ENCODE measurements at regions not wholly inside any gene's neighbourhood (a gene's known extent, or its start where the extent isn't known, plus 50 kb on each side); places are given as distances from the start of the nearest gene placed in this dataset.
"Not testable (repeated sequence)": the region's sequence is repeated elsewhere in the genome, so short reads cannot be mapped to it uniquely, and the experiment has no call there.

DNA sequence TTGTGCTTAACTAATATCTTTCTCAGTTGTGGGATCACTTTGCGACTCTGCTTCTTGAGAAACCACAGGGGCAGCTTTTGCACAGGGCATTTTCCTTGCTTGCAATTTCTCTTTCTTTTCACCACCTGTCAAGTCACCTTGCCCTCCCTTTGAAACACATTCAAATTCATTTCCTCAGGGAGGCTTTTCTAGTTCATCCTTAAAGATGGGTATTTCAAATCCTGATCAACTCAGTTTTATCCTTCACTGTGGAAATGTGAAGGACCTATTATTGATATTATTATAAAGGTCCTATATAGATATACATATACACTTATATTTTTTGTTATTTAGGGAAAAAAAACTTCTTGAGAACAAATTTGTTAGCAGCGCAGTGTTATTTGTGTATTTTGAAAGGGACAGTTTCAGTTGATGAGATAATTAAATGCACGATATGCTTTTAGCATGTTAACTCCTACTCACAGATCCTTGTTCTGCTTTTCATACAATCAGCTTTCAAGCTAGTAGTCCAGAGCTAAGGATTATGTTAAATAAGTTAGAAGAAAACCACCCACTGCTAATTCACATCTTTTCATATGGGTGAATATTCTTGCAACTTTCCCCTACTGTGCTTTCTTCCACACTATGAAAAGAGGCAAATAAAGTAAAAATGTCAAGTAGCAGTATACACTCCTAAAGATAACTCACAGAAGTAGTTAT lies 501.4 kb upstream of the RGS6 start:
- DNase-seq (ENCODE audit: low read depth in 2 of 2): no peak

DNA sequence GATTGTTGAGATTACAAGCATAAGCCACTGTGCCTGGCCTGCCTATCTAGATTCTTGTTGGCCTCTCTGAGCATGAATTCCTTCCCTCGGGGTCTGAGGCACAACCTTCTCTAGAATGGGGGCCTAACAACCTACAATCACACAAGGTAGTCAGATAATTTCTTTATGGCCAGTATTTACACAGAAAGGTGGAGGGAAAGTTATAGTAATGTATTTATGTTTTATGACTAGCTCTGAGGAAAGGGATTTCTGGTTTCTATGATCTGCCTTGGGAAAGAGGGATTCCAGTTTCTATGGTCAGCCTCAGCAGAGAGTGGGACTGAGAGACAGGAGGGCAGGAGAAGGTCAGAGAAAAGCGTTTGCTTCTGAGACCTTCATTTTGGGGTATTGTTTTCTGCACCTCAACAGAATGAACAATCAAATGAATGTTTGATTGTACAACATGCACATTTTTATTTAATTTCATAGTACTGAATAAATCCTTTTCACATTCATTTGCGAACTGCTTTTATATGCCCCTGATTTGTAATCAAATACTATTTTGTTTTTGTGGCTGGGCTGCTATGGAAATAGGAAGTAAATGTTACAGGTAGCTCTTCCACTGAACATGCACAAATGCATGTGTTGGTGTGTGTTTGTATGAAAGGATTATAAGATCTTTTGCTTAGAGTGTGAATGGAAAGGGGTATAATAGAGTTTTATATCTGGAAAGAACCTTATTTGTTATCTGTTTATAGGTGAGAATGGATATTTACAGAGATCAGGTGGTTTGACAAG lies 499.7 kb upstream of the RGS6 start:
- no peak for DNase-seq (ENCODE audit: low read depth in 2 of 2)

DNA sequence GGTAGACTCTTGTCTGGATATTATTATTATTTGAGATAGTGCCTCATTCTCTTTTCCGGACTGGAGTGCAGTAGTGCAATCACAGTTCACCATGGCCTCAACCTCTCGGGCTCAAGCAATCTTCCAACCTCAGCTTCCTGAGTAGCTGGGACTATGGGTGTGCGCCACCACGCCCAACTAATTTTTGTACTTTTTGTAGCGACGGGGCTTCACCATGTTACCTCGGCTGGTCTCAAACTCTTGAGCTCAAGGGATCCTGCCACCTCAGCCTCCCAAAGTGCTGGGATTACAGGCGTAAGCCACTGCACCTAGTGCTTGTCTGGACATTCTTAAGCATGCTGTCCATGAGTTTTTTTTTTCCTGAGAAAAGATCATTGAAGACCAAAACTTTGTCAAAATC lies 498.9 kb upstream of the RGS6 start:
- no peak for DNase-seq (ENCODE audit: low read depth in 2 of 2)

GRCh38 chr14:71435641-71436040 lies 496.6 kb upstream of the RGS6 start:
- not testable (repeated sequence) for DNase-seq (ENCODE audit: low read depth in 2 of 2)

- DNase-seq (ENCODE audit: low read depth in 2 of 2): no peak
Measured at GRCh38 chr14:71437870-71438269, 494.4 kb upstream of the RGS6 start.

DNA sequence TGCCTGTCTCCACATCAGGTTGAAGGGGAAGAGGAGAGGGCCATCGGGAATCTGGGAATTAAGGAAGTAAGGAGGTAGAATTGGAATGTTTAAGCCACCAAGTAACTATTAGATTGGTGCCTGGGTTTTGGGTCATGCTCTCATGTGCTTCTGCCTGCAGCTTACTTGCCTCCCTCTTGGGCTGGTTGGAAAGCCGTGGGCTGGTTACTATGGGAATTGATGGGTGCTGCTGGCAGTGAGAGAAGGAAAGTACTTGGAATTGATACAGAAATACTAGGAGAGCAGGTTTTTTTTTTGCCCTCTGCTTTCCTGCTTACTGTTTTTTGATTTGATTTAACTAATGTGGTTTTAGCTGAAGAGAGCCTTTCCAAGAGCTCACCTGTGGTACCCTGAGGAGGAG lies 493.5 kb upstream of the RGS6 start:
- DNase-seq (ENCODE audit: low read depth in 2 of 2): no peak

- DNase-seq (ENCODE audit: low read depth in 2 of 2): no peak
Measured at GRCh38 chr14:71441126-71441525, 491.1 kb upstream of the RGS6 start.

DNA sequence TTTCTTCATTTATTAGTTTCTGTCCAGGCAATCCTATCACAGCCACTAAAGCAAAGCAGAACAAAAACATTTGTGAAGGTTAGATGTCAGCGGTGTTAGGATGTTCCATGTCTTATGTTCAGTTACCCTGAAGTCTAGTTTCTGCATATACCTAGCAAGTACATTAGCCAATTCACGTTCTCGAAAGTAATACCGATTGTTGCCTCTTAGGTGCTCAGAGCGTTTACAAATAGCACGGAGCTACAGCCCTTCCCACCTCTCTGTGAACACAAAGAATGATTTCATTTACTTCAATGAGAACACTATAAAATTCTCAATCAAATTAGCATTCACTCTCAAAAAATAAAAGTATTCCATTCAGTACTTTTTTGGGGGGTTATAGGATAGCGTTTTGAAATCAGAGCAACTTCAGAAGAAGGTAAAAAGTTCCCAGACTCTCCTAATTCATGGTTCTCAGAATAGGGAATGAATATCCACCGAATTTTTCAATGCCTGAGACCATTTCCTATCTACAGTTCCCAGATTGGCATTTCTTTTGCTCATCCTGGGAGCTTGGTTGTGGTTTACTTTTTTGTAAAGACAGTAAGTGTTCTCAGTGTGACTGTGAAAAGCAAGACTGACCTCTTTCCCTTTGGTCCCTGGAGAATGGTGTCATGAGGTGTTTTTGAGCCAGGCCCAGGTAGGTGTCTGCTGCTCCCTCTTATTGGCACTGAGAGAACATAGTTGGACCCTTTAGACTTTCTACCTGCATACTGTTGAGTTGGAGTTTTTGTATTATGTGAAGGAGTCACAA lies 488.0 kb upstream of the RGS6 start:
- DNase-seq (ENCODE audit: low read depth in 2 of 2): no peak

- no peak for DNase-seq (ENCODE audit: low read depth in 2 of 2)
Measured at GRCh38 chr14:71448431-71449315, 483.6 kb upstream of the RGS6 start.

- DNase-seq (ENCODE audit: low read depth in 2 of 2): no peak
Measured at GRCh38 chr14:71449316-71450055, 482.7 kb upstream of the RGS6 start.

GRCh38 chr14:71451501-71451900 lies 480.7 kb upstream of the RGS6 start:
- DNase-seq (ENCODE audit: low read depth in 2 of 2): no peak

- DNase-seq (ENCODE audit: low read depth in 2 of 2): no peak
Measured at GRCh38 chr14:71452539-71452938, 479.7 kb upstream of the RGS6 start.

- no peak for DNase-seq (ENCODE audit: low read depth in 2 of 2)
Measured at GRCh38 chr14:71452987-71453386, 479.2 kb upstream of the RGS6 start.

DNA sequence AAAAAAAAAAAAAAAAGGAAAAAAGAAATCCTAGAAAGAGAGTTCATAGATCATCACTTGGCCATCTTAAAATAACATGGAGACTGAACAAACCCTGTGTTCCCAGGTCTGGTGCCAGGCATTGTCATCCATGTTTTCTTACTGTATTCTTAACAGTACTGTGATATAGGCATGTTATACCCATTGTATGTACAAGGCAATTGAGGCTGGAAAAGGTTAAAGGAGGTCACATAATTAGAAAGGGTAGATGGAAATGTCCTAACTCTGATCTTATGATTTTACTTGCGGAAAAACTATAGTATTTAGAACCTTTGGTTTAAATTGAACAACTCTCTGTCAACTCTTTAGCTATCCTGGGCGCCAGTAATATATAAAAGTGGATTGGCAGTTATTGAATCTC lies 478.2 kb upstream of the RGS6 start:
- no peak for DNase-seq (ENCODE audit: low read depth in 2 of 2)

DNA sequence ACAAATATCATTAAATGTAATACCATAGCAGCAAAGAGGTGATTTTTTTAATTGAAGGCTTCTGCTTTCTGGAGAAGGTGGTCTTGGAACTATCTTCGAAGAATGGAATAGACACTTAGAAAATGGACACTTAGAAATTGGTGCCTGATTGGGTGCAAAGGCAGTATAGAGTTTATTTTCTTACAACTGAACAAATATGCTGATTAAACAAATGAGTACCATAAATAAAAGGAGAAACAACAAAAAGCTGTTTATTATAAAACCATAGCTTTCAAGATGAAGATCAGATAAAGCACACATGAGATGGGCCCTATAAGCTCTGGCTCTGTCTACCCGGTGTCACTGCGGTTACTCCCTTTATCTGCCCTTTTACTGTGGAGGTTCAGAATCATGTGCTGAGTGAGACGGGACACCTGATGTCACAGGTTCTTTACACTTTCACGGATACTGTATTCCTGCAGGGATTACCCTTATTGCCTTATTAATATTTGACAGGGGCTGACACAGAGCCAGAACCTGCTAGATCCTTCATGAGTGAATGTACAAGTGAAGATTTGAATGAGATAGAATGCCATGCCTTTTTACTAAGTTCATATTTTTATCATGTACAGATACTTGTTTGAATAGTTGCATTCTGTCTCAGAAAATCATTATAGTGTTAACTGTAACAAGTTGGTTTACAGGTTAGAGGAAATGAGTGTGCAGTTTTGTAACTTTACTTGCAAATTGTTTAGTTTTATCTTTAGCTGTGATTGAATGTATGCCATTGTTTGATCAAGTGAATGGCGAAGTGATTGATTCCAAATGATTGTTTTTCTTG lies 477.5 kb upstream of the RGS6 start:
- no peak for DNase-seq (ENCODE audit: low read depth in 2 of 2)

- no peak for DNase-seq (ENCODE audit: low read depth in 2 of 2)
Measured at GRCh38 chr14:71460091-71460490, 472.1 kb upstream of the RGS6 start.

DNA sequence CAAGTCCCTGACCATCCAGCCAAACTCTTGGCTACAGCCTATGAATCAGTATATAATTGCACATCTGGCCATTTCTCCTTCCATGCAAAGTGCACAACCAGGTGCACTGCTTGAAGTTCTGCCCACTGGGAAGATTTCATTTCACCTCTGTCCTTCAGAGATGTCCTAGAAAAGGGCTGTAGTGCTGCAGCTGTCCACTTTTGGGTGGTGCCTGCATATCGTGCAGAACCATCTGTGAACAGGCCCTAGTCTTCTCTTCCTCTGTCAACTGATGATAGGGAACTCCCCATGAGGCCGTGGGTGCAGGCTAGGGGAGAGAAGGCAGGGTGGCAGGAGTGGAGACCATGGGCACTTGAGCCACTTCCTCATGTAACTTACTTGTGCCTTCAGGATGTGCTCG lies 470.6 kb upstream of the RGS6 start:
- DNase-seq (ENCODE audit: low read depth in 2 of 2): not testable (repeated sequence)

- DNase-seq (ENCODE audit: low read depth in 2 of 2): no peak
Measured at GRCh38 chr14:71463807-71464206, 468.4 kb upstream of the RGS6 start.

DNA sequence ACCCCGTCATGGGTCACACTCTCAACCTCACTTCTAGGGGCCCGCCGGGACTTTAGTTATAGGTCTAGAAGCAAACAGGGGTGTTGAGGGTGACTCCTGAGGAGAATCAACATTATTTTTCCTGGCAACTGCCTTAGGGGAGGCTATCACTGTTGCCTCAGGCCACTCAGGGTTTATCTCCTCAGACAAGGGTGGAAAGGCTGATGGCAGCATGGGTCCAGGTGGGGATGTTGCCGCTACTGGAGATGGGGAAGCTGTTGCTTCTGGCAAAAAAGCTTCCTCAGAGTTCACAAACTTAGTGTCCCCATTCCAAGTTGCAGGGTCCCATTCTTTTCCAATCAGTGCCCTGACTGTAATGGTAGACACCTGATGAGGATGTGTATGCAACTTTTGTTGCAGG lies 467.4 kb upstream of the RGS6 start:
- DNase-seq (ENCODE audit: low read depth in 2 of 2): no peak

DNA sequence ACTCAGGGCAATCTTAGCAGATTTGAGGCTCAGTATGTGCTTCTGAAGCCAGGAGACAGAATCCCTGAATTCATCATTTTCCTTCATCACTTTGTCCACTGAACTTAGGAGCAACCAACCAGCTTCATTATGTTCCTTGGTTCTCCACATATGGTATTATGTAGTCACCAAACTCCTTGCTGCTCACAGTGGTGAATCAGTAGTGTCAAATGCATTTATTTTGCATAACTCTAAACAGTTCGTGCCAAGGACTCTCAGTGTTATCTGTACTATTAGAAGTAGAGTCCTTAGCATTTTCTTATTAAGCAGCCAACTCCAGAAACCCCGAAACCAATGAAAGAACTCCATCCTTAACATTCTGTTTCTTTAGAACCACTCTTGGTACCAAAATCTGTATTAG lies 466.9 kb upstream of the RGS6 start:
- DNase-seq (ENCODE audit: low read depth in 2 of 2): no peak

Data from stimulated activated CD4-positive, alpha-beta T cell treated with anti-CD3 and anti-CD28 coated beads, Interleukin-4, amount 100 ng/mL, for 48 hours (primary cell).